ENCODE measurements at regions not wholly inside any gene's neighbourhood (a gene's known extent, or its start where the extent isn't known, plus 50 kb on each side); places are given as distances from the start of the nearest gene placed in this dataset.

DNA sequence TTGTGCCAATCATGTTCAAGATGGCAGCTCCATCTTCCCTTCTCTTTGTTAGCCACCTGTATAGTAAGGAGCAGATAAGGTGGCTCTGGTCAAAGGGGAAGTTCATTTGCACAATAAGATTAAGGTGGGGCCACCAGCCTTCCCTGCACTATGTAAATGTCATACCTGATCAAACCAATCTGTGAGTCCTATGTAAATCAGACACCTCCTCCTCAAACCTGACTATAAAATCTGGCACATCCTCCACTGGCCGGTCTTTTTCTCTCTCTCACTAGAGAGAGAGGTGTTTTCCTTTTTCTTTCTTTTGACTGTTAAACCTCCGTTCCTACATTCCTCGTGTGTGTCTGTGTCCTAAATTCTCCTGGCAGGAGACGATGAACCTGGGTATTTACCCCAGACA lies 572.5 kb upstream of the AADAT start:
- Histone ChIP-seq H4K20me1 (ENCODE audit: control insufficient read depth, extremely low read depth, insufficient read depth, low read length) (no peaks in the 10 kb centered on the region), H3K9me3 (ENCODE audit: control insufficient read depth, low read depth, low read length) (no peaks in the 10 kb centered on the region), H2AFZ (ENCODE audit: control insufficient read depth, low read length) (no peak overlapping the region), H3K9ac (ENCODE audit: control insufficient read depth, extremely low read depth, insufficient read depth, low read length) (no peak overlapping the region), H3K4me2 (ENCODE audit: control insufficient read depth, extremely low read depth, insufficient read depth, low read depth, low read length) (no peak overlapping the region), H3K9me1 (ENCODE audit: control insufficient read depth, extremely low read depth, insufficient read depth, low read length) (no peaks in the 10 kb centered on the region), H3K4me1 (ENCODE audit: control insufficient read depth, extremely low read depth, insufficient read depth, low read length) (no peaks in the 10 kb centered on the region), H3K27ac (ENCODE audit: control insufficient read depth, insufficient read depth, low read length) (no peak overlapping the region), H3K27me3 (ENCODE audit: control insufficient read depth, extremely low read depth, insufficient read depth, low read length) (no peaks in the 10 kb centered on the region), H3K36me3 (ENCODE audit: control insufficient read depth in 2 of 2, extremely low read depth in 1 of 2, insufficient read depth in 2 of 2, low read length in 2 of 2) (no peaks in the 10 kb centered on the region), H3K4me3 (ENCODE audit: control insufficient read depth in 2 of 3, extremely low read depth in 1 of 3, insufficient read depth in 2 of 3, low read depth in 1 of 3, low read length in 3 of 3) (no peak overlapping the region), H3K79me2 (ENCODE audit: control insufficient read depth, insufficient read depth, low read length) (no peaks in the 10 kb centered on the region)
- no peak for DNase-seq (ENCODE audit: low read depth, low spot score)
- FAIRE-seq = no peak
- dilution Hi-C loops (cut with MboI; ENCODE audit: extremely low pct_ligation_motif_present, low sequenced_read_pairs) = no loop called here
- TF ChIP-seq CTCF (optimal IDR thresholded peaks at IDR 0.05 in 1 of 3, IDR thresholded peaks at IDR 0.05 in 1 of 3, conservative IDR thresholded peaks at IDR 0.05 in 1 of 3; ENCODE audit: extremely low read depth in 1 of 3, insufficient read depth in 2 of 3, low read length in 3 of 3) (no peak), EZH2 (IDR thresholded peaks at IDR 0.05; ENCODE audit: low read length) (no peak)

DNA sequence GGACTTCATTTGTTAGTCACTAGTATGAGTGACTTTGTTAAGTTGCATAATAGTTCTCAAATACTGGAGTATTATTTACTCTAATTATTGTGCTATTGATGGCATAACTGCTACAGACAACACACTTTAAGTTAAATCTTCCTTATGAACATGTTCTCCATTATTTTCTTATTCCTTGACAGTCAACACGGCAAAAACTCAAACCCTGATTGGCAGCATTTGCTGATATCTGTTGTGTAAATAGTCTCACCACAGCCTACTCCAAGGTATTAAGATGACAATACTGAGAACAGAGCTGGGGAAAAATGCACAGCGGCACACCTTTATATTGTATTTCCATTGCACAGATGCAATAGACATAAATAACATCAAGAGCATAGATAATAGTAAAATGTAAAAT lies 568.0 kb upstream of the AADAT start:
- Histone ChIP-seq H3K27me3 (ENCODE audit: control insufficient read depth, extremely low read depth, insufficient read depth, low read length) (no peaks in the 10 kb centered on the region), H4K20me1 (ENCODE audit: control insufficient read depth, extremely low read depth, insufficient read depth, low read length) (no peaks in the 10 kb centered on the region), H3K9ac (ENCODE audit: control insufficient read depth, extremely low read depth, insufficient read depth, low read length) (no peak overlapping the region), H3K4me1 (ENCODE audit: control insufficient read depth, extremely low read depth, insufficient read depth, low read length) (no peaks in the 10 kb centered on the region), H3K4me3 (ENCODE audit: control insufficient read depth in 2 of 3, extremely low read depth in 1 of 3, insufficient read depth in 2 of 3, low read depth in 1 of 3, low read length in 3 of 3) (no peak overlapping the region), H3K4me2 (ENCODE audit: control insufficient read depth, extremely low read depth, insufficient read depth, low read depth, low read length) (no peak overlapping the region), H3K79me2 (ENCODE audit: control insufficient read depth, insufficient read depth, low read length) (no peaks in the 10 kb centered on the region), H3K27ac (ENCODE audit: control insufficient read depth, insufficient read depth, low read length) (no peak overlapping the region), H2AFZ (ENCODE audit: control insufficient read depth, low read length) (no peak overlapping the region), H3K9me1 (ENCODE audit: control insufficient read depth, extremely low read depth, insufficient read depth, low read length) (no peaks in the 10 kb centered on the region), H3K9me3 (ENCODE audit: control insufficient read depth, low read depth, low read length) (no peaks in the 10 kb centered on the region), H3K36me3 (ENCODE audit: control insufficient read depth in 2 of 2, extremely low read depth in 1 of 2, insufficient read depth in 2 of 2, low read length in 2 of 2) (no peaks in the 10 kb centered on the region)
- TF ChIP-seq CTCF (optimal IDR thresholded peaks at IDR 0.05 in 1 of 3, IDR thresholded peaks at IDR 0.05 in 1 of 3, conservative IDR thresholded peaks at IDR 0.05 in 1 of 3; ENCODE audit: extremely low read depth in 1 of 3, insufficient read depth in 2 of 3, low read length in 3 of 3) = no peak
- TF ChIP-seq EZH2 (IDR thresholded peaks at IDR 0.05; ENCODE audit: low read length) = no peak
- DNase-seq (ENCODE audit: low read depth, low spot score) (no peak), FAIRE-seq (no peak)
- dilution Hi-C loops (cut with MboI; ENCODE audit: extremely low pct_ligation_motif_present, low sequenced_read_pairs) = no loop called here
